Fibroblast of gingiva (primary cell): ENCODE measurements at regions not wholly inside any gene's neighbourhood (a gene's known extent, or its start where the extent isn't known, plus 50 kb on each side); places are given as distances from the start of the nearest gene placed in this dataset.
"Not testable (repeated sequence)": the region's sequence is repeated elsewhere in the genome, so short reads cannot be mapped to it uniquely, and the experiment has no call there.

ENCODE experiments used
- DNase-seq: peaks from one replicate; pipeline ENCODE4 v3.0.0-alpha.2; 2011; ENCODE audit warnings: low read depth

DNA sequence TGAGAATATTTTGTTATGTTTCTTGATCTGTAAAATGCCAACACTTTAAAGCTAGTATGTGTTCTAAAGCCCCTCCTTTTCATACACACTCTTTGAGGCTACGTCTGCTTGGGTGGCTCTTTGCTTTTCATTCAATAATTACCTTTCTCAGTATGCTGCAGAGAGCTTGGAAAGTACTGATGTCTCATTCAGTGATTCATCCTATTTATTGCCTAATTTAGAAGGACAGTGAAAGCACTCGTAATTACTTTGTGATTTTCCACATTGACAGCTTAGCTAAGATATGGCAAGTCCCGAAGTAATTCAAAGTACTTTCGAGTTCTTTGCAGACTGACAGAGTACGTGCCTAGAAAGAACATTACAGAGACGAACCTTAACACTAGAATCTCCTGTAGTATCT, 57.2 kb downstream of the BMP15 start:
- no peak for DNase-seq

DNA sequence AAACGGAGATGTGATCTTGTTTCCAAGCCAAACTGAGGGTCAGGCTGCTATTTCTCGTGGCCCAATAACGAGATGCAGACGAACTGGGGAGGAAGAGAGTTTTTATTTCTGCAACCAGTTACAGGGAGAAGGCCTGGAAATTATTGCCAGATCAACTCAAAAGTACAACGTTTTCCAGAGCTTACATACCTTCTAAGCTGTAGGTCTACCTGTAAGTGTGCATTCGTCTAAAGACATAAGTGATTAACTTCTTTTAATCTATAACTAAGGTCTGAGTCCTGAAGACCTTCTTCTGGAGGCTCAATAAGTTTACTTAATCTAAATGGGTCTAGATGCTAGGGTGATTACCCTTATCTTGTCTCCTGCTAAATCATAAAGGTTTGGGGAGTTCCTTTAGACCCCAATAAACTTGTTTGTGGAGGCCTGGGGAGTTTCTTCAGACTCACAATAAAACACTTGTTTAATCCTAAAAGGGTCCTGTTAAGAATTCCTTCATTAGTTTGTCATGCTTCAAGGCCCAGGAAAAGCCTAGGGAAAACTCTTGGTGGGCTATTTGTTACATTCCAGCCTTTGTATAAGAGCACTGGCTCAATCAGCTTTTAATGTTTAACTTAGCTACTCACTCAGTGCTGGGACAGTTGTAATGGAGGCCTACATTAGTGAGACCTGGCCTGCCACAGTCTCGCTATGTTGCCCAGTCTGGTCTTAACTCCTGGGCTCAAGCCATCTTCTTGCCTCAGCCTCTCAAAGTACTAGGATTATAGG, 58.5 kb downstream of the BMP15 start:
- DNase-seq: not testable (repeated sequence)

DNA sequence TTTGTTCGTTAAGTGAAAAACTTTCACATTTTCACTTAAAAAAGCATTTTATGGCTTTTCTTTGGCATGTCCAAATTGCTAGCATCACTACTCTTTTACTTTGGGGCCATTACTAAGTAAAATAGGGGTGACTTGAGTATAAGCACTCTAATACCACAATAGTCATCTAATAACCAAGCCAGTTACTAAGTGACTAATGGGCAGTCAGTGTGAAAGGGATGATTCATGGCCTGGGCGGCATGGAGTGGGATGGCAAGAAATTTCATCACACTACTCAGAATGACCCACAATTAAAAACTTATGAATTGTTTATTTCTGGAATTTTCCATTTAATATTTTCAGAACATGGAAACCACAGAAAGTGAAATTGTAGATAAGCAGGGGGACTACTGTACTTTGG, 60.9 kb downstream of the BMP15 start:
- DNase-seq: no peak

DNA sequence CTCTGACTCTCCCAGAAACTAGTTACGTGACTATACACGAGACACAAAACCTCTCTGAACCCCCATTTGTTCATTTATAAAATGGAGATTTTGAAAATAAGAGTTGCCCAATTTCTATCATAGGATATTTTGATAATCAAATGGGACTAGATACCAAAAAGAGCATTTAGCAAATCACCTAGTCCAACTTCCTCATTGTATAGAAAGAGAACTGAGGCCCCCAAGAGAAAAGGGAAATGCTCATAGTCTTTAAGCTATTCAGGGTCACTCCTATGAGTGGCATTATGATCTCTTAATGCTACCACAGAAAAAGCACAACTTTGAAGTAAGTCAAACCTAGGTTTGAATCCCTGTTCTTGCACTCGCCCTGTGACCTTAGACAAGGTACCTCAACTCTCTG, 62.7 kb downstream of the BMP15 start:
- DNase-seq: no peak

DNA sequence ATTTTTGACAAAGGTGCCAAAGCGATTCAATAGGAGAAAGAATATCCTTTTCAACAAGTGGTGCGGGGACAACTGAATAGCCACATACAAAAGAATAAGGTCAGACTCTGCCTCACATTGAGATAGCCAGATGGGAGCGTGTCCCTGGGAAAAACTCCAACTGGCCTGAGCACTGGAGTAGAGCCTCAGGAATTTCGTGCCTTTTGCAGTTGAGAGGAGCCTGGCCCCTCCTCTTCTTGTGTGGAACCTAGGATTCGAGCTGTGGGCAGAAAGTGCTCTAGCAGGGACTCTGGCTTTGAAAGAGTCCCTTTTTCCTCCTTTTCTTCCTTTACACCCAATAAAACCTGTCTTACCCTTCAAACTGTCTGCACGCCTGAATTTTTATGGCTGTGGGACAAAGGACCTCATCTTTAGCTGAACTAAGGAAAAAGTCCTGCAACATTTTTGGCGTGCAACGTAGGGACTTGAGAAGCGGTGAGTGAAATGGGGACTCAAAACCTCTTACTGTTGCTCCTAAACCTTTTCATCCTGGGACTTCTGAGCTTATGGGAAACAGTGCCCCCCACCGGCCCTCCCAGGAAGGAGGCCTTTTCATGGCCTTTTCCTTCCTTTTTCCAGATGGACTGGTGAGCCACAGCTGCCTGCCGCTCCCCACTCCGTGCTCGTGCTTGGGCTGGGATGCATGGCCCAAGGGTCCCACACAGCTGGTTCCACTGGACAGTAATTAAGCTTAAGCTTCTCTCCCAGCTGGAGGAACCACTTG, 68.6 kb downstream of the BMP15 start:
- no peak for DNase-seq

DNA sequence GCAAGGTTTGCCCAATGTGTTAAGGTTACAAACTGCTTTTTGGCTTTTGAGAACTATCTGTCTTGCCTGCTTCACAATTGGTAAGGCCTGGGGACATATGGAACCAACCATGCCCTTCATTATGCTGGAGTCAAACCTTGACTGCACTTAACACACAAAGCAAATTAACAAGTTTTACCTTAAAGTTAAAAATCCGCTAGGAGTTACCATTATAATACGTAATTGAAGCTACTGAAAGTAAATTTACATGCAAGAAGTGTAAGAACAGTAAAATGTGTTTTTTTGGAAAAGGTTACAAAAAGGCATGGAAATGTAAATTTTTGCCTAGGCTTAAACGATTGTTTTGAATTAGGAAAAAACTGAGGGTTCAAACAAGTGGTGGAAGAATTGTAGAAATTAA, 69.7 kb downstream of the BMP15 start:
- DNase-seq: no peak

DNA sequence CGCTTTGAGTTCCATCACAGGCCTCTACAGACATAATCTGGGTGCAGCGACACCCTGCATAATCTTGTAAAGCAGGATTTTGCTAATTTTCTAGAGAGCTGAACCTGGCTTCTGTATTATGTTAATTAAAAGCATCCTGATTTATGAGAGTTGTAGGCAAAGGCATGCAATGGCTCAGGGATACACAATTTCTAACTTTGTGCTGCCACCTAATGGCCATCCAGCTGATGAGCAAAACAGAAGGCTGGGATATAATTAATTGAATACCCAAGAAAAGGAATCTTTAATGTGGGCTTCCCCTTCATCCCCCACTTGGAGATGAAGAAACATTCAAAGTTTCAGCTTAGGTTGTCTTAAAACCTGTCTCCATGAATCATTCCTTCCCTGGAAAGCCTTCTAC, 78.1 kb downstream of the BMP15 start:
- peak; percentile 2 for DNase-seq

DNA sequence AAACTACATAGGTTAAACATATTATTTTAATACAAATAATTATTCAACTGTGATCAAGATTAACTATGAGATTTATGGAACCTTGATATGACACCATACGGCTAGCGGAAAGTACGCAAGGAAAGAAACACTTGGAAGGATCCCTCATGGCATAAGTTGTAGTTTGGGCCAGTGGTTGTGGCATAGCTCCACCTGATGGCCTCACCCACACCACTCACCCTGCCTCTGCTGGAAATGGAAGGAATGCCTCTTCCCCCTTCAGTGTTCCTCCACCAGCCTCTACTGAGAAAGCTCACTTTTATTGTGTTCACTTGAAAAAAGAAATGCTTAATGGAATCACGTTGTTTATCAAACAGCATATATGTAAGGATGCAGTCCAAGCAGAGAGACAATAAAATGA, 86.4 kb downstream of the BMP15 start:
- DNase-seq: no peak

DNA sequence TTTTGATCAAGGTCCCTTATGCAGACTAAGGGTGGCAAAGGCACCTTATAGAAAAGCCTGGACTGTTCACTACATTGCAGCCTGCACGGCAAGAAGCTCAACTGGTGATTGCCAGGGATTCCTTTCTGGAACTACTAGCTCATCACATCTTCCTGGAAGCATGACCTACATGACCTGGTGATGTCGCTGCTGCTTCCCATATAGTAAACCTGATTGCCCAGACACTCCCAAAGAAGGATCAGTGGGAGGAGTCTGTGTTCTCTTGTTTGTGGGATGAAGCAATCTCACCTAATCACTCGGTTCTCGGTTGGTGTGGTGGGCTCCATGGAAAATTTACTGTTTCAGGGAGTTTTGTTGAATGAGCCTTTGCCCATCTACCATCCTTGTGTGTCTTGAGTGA, 89.8 kb downstream of the BMP15 start:
- not testable (repeated sequence) for DNase-seq

DNA sequence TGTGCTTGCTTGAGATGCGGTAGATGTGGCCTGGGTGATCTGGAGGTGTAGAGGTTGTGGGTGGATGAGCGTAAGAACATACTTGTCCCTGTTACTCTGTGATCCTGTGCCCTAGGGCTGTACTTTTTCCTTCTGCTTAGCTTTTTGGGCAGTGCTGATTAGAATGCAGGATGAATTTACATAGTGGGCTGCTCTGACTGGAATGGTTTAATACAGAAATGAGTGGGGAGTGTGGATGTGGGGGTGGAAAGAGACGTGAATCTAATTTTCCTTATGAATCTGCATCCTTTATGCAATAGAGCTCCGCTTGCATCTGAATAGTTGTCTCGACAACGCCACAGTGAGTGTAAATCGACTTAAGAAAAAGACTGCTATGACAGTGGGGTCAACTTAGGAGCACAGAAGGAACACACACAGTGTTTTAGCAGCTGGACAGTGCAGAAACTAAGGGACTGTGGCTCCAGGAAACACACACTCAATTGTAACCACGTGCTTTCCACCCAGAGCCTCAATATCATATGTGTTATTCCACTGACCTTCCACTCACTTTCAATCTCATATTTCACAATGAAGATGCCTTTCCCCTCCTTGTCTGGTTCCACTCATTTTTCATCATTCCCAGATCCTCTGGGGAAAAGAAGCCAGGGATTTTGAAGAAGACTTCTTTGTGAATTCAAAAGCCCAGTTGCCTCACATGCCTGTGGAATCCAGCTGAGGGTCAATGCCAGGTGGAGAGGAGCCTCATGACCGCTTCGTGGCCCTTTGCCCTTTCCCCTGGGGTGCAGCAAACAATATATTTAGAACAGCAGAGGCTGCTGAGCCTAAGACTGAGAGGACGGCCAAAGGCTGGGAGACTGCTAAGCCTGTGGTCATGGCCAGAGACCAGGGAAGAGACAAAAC, 91.4 kb downstream of the BMP15 start:
- DNase-seq: peak; percentile 0

DNA sequence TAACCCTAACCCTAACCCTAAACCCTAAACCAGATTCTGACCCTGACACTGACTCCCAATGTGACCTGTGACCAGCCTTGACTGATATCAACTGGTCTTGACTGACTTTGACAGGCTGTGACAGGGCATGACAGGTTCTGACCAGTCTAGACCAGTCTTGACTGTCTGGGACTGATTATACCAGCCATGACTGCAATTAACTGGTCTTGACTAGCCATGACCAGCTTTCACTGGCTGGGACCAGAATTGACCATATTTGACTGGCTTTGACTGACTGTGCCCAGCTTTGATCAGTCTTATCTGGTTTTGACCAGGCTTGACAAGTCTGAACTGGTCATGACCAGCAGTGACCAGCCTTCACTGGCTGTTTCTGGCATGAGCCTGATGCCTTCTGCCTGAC, 95.5 kb downstream of the BMP15 start:
- DNase-seq: no peak

DNA sequence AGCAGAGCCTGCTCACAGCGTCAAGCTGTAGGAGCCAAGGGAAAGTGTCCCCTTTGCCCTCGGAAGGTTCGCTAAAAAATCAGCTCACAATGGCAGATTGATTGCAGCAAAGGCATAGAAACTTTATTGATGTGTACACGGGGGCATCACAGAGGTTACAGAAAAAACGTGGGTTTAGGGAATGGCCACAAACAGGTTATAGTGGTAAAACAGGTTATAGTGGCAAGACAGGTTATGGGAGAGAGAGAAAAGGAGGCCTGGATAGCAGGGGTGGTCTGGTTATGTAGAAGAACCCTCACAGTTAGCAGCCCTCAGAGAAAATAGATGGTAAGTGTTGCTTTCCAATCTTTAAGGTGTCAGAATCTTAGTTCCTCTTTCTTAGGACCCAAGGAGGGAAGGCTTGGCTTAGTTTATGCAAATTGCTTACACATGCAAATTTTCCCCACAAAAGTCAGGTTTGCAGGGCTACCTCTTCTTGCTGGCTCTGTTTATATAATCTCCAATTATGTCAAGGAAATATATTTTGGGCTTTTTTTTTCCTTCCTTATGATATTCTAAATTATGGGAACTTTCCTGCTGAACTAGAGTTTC, 113.7 kb downstream of the BMP15 start:
- no peak for DNase-seq

DNA sequence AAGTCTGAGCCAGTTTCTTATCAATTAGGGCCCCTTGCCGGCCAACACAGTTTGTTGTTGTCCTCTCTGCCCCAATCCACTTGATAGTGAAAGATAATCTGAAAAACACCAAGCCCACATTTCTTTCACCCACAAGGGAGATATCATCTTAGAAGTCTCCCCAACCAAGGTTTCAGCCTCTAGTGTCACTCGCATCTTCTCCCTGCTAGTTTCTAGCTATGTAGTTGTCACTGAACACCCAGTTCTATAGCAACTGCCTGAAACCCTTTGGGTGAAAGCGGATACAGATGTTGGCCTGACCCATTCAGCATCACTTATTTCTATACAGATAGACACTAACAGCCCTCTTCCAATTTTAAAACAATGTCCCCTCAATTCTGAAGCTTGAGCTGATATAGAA, 116.3 kb downstream of the BMP15 start:
- DNase-seq: no peak

DNA sequence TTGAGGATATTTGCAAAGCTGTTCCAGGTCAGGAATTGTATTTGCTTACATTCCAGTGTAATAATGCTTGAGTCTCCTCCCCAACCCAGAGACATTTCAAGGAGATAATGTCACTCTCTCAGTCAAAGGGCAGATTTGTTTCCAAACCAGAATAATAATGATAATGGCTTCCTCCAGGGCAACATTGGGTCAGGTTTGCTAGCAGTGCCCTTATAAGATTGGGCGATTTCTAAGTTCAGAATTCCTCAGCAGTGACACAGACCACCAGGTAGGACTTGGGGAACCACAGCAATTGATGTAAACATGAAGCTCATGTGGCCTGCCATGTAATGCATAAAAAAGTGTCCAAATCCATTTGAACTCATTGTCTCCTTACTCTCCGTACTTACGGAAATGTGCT, 125.2 kb downstream of the BMP15 start:
- no peak for DNase-seq

DNA sequence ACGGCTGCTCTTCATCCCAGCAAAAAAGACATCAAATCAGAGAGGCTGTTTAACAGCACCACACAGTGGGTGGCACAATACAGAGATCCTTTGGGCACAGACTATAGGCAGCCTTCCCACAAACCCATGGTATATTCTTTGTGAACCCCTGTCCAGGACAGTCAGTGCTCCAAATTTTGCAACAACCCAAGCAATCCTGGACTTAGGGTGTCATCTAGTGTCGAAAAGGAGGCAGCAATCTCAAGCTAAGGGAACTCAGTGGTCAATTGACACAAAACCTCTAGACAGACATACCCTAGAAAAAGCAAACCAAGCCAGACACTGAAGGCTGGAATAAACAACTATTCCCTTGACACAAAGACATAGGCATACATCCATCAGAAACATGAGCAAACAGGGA, 137.4 kb downstream of the BMP15 start:
- DNase-seq: no peak

DNA sequence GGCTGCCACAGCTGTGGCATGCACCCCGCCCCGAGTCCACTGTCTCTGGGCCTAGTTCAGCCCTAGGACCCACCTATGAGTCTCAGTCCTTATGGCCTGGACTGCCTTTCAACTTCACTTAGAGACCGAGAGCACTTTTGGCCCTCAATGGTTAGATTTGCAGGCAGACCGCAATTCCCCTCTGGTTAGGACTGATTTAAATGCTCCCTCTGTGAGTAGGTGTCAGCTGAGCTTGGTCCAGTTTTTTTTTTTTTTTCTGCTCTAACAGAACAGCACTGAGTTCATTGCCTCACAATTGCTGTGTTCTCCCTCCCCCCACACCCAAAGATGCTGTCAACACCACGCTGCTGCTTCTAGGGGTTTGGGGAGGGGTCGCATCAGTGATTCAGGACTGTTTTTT, 143.2 kb downstream of the BMP15 start:
- no peak for DNase-seq

DNA sequence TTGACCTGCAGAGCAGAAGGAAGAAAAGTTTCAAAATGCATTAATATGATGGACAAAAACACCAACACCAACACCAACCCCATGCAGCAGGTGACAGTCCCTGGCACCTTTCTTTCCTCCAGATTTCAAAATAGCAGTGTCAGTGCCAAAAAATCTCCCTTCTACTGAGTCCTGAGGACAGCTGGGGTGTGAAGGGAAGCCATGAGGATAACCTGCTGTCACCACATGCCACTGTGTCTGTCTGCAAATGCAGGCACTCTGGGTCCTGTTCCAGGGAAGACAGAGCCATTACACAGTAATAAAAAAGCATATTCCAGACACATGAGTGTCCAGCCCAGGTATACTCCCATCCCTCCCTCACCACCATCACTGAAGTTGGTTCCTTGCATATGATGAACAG, 187.5 kb downstream of the BMP15 start:
- no peak for DNase-seq

DNA sequence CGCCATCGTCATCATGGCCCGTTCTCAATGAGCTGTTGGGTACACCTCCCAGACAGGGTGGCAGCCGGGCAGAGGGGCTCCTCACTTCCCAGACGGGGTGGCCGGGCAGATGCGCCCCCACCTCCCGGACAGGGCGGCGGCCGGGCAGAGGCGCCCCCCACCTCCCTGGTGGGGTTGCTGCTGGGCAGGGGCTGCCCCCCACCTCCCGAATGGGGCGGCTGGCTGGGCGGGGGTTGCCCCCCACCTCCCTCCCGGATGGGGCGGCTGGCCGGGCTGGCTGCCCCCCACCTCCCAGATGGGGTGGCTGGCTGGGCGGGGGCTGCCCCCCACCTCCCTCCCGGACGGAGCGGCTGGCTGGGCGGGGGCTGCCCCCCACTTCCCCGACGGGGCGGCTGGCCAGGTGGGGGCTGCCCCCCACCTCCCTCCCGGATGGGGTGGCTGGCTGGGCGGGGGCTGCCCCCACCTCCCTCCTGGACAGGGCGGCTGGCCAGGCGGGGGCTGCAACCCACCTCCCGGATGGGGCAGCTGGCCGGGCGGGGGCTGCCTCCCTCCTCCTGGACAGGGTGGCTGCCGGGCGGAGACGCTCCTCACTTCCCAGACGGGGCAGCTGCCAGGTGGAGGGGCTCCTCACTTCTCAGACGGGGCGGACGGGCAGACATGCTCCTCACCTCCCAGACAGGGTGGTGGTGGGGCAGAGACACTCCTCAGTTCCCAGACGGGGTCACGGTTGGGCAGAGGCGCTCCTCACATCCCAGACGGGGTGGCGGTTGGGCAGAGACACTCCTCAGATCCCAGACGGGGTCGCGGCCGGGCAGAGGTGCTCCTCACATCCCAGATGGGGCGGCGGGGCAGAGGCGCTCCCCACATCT, 208.8 kb downstream of the BMP15 start:
- DNase-seq: not testable (repeated sequence)

DNA sequence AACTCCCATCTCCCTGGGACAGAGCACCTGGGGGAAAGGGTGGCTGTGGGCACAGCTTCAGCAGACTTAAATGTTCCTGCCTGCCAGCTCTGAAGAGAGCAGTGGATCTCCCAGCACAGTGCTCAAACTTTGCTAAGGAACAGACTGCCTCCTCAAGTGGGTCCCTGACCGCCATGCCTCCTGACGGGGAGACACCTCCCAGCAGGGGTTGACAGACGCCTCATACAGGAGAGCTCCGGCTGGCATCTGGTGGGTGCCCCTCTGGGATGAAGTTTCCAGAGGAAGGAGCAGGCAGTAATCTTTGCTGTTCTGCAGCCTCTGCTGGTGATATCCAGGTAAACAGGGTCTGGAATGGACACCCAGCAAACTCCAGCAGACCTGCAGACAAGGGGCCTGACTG, 206.9 kb upstream of the NUDT10 start:
- not testable (repeated sequence) for DNase-seq

DNA sequence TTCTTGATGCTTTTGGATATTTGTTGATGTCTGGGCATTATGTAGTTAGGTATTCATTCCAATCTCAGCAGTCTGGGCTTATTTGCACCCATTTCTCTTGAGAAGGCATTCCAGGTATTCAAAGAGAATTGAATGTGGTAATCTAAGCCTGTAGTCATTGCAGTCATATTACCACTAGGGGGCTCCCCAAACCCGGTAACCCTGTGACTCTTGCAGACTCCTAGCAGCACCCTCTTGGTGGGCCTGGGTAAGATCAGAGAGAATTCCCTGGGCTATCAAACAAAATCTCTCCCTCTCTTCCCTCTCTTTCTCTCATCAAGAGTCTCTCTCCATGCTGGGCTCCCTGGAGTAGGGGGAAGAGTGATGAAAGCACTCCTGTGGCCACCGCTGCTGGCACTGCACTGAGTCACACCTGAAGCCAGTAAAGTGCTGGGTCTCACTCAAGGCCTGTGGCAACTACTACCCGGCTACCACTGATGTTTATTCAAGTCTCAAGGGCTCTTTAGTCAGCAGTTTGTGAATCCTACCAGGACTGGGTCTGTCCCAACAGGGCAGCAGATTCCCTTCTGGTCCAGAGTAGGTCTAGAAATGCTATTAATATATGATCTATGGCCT, 187.7 kb upstream of the NUDT10 start:
- no peak for DNase-seq

DNA sequence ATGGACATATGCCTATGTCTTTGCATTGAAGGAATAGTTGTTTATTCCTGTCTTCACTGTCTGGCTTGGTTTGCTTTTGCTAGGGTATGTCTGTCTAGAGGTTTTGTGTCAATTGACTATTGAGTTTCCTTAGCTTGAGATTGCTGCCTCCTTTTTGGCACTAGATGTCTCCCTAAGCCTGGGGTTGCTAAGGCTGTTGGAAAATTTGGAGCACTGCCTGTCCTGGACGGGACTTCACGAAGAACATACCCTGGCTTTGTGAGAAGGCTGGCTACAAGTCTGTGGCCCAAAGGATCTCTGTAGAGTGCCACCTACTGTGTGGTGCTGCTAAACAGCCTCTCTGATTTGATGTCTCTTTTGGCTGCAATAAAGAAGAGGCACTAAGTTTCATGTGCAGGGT, 183.8 kb upstream of the NUDT10 start:
- no peak for DNase-seq
